ENCODE measurements at regions not wholly inside any gene's neighbourhood (a gene's known extent, or its start where the extent isn't known, plus 50 kb on each side); places are given as distances from the start of the nearest gene placed in this dataset.
"Not testable (repeated sequence)": the region's sequence is repeated elsewhere in the genome, so short reads cannot be mapped to it uniquely, and the experiment has no call there.

DNA sequence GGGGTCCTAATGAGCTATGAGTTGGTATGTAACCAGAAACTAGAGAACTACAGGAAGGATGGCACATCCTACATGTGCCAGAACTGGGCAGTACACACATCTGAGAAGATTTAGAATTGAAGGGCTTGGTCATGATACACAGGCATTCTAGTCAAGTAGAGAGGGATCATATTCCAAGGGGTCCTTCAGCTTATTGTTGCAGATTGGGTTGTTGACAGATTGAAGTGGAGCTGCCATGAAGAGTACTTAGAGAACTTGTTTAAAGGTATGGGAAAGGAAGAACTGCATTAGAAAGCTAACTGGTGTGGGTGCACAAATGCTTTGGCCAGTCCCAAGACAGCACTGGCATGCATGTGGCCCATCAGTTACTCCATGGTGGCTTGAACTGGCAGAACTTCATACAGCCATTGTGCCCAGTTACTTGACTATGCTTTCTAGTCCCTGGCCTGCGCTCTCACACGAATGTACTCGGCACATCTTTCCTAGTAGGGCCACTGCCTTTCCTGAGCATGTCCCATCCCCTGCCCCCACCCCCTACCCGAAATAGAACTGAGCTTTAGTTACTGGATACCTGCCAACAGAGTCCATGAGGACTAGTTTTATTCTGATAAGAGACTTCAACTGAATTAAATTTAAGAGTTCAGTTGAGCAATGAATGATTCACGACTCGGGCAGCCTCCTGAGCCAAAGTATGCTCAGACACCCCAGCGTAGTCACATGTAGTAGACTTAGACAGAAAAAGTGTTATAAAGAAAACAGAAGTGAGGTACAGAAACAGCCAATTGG is 64.0 kb downstream of the CCNG2 start:
- no peaks in the 10 kb centered on the region for H3K36me3 Mint-ChIP-seq (ENCODE audit: insufficient read depth)
- H3K27me3 Mint-ChIP-seq: peaks cover 27% of the 10 kb centered on the region
- H3K4me1 Mint-ChIP-seq: no peaks in the 10 kb centered on the region
- ATAC-seq (replicated peaks; ENCODE audit: extremely low read depth, poor library complexity, severe bottlenecking) (no peak), DNase-seq (ENCODE audit: low spot score in 2 of 2) (no peak)
- H3K4me3 Mint-ChIP-seq: no peak overlapping the region
- H3K27ac Mint-ChIP-seq (ENCODE audit: low read depth): no peak overlapping the region
- H3K9me3 Mint-ChIP-seq: no peaks in the 10 kb centered on the region

DNA sequence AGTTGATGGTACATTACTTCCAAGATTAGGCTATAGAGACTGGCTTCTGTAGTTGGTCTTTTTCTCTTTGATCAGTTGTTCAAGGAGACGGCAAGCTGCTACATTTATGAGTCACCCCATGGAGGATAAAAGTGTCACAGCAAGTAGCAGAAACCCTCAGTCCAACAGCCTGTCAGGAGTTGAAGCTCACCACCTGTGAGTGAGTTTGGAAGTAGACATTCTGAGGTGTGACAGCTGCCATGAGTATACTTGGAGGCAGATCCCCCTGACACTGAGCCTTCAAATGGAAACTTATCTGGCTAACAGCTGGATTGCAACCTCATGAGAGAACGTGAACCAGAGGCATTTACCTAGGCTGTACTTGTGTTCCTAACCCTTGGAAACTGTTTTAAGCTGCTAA is 68.0 kb downstream of the CCNG2 start:
- H3K27ac Mint-ChIP-seq (ENCODE audit: low read depth): no peak overlapping the region
- no peaks in the 10 kb centered on the region for H3K4me1 Mint-ChIP-seq

DNA sequence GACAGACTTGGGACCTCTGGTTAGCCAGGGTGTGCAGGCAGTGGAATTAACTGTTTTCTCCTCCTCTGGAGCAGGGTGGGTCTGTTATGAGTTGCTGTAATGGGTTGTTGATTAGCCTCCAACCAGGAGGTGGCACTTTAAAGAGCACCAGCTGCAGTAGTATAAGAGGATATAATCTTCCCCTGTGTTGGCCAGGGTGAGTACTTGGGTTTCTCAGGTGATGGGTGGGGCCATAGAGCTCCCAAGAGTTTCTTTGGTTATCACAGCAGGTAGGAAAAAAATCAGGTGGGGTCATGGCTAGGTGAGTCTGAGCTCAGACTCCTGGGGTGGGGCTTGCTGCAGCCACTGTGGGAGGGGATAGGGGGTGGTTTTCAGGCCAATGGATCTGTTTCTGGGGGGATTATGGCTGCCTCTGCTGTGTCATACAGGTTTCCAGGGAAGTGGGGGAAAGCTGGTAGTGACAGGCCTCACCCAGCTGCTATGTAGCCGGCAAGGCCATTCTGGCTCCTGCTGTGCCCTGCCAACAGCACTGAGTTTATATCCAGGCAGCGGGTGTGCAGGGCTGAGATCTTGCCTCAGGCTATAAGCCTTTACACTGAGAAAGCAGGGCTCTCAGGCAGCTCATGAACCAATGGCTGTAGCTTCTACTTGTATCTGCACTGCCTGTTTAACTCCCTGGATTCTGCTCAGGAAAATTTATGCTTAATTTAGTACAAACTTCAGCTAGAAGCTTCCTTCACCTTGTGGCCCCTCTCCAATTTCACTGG is 70.1 kb downstream of the CCNG2 start:
- H3K4me1 Mint-ChIP-seq: no peaks in the 10 kb centered on the region
- no peak overlapping the region for H3K4me3 Mint-ChIP-seq
- peaks cover 30% of the 10 kb centered on the region for H3K27me3 Mint-ChIP-seq
- no peaks in the 10 kb centered on the region for H3K36me3 Mint-ChIP-seq (ENCODE audit: insufficient read depth)
- ATAC-seq (replicated peaks; ENCODE audit: extremely low read depth, poor library complexity, severe bottlenecking) (no peak), DNase-seq (ENCODE audit: low spot score in 2 of 2) (no peak)
- peaks cover 4% of the 10 kb centered on the region for H3K9me3 Mint-ChIP-seq
- H3K27ac Mint-ChIP-seq (ENCODE audit: low read depth): no peak overlapping the region

More for the DNA sequence above, 68.0 kb downstream of the CCNG2 start:
- H3K27me3 Mint-ChIP-seq: peaks cover 30% of the 10 kb centered on the region
- H3K4me3 Mint-ChIP-seq: no peak overlapping the region
- H3K9me3 Mint-ChIP-seq: peaks cover 4% of the 10 kb centered on the region
- ATAC-seq (replicated peaks; ENCODE audit: extremely low read depth, poor library complexity, severe bottlenecking) (no peak), DNase-seq (ENCODE audit: low spot score in 2 of 2) (no peak)
- H3K36me3 Mint-ChIP-seq (ENCODE audit: insufficient read depth): no peaks in the 10 kb centered on the region

DNA sequence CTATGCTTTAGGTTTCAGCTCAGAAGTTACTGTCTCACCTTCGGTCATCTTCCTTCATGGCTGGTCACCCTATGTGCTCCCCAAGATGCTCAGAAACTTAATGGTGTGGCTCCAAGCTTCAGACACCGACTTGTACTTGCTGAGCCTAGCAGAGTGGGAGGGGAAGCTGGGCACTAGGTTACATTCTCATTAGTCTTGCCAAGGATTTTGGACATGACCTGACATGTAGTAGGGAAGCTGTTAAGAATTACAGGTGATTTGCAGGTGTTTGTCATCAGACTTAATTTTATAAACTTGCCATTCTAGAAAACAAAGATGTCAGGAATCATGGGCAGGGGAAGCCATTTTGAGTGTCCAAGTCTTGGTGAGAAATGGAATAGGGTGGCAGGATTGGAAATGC is 72.4 kb downstream of the CCNG2 start:
- DNase-seq (ENCODE audit: low spot score in 2 of 2) (no peak), ATAC-seq (replicated peaks; ENCODE audit: extremely low read depth, poor library complexity, severe bottlenecking) (no peak)
- Mint-ChIP-seq H3K27me3 (peaks cover 23% of the 10 kb centered on the region), H3K9me3 (peaks cover 4% of the 10 kb centered on the region), H3K27ac (ENCODE audit: low read depth) (no peak overlapping the region), H3K4me1 (no peaks in the 10 kb centered on the region), H3K4me3 (no peak overlapping the region), H3K36me3 (ENCODE audit: insufficient read depth) (no peaks in the 10 kb centered on the region)

DNA sequence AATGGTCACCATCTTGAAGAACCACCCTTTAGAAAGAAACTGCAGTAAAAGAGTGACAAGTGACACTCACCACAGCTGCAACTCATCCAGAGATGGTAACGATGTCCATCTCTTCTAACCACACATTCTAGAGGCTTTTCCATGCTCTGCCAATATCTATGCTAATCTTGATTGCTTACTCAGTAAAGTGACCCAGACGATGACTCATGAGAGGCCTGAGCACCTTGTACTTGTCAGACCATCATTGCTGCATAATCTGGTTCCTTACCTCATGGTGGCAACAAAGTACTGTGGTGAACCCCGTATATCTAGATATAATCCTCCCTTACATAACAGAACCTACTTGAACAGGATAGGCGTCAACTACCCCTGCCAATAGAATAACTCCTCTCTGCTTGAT is 75.6 kb downstream of the CCNG2 start:
- H3K9me3 Mint-ChIP-seq: peaks cover 4% of the 10 kb centered on the region
- H3K27ac Mint-ChIP-seq (ENCODE audit: low read depth): no peak overlapping the region
- peaks cover 34% of the 10 kb centered on the region for H3K27me3 Mint-ChIP-seq
- no peaks in the 10 kb centered on the region for H3K4me1 Mint-ChIP-seq
- H3K4me3 Mint-ChIP-seq: no peak overlapping the region
- H3K36me3 Mint-ChIP-seq (ENCODE audit: insufficient read depth): no peaks in the 10 kb centered on the region
- ATAC-seq (replicated peaks; ENCODE audit: extremely low read depth, poor library complexity, severe bottlenecking): no peak
- DNase-seq (ENCODE audit: low spot score in 2 of 2): no peak

DNA sequence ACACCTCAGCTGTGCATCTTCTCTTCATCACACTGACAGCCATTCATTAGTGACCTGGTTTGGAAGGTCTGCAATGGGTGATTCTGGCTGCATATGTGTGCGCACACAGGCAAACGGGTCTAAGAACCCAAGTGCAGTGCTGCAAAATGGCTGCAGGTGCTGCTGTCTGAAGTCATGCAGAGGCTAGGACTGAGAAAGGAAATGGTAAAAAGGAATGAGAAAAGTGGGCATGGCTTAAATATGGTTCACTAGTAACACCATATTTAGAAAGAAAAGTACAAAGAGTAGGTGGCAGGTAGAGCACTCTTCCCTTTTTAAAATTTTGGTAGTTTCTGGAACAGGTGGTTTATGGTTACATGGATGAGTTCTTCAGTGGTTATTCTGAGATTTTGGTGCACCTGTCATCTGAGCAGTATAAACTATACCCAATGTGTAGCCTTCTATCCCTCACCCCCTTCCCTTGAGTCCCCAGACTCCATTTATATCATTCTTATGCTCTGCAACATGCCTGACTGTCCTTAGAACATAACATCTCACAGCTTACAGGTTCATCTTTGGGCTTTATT is 78.4 kb downstream of the CCNG2 start:
- H3K27ac Mint-ChIP-seq (ENCODE audit: low read depth): no peak overlapping the region
- no peak overlapping the region for H3K4me3 Mint-ChIP-seq
- ATAC-seq (replicated peaks; ENCODE audit: extremely low read depth, poor library complexity, severe bottlenecking): no peak
- H3K27me3 Mint-ChIP-seq: peaks cover 44% of the 10 kb centered on the region
- H3K9me3 Mint-ChIP-seq: no peaks in the 10 kb centered on the region
- no peaks in the 10 kb centered on the region for H3K36me3 Mint-ChIP-seq (ENCODE audit: insufficient read depth)
- no peak for DNase-seq (ENCODE audit: low spot score in 2 of 2)
- H3K4me1 Mint-ChIP-seq: no peaks in the 10 kb centered on the region

DNA sequence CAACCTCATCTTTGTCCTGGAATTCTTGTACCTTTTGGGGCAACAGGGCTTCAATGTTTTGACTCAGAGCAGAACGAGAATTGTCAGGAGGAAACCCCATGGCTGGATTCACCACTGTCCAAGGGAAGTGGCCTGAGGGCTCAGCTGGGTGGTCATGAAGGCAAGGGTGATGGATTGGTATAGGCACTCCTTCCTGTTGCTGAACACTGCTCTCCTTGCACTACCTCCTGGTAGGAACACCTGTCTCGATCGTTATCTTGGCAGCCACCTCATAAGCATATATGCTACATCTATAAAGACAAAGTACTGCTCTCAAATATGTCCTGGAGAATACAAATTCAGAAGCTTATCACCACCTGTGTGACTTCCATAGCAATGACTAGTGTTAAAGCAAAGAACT is 79.8 kb downstream of the CCNG2 start:
- Mint-ChIP-seq H3K9me3 (no peaks in the 10 kb centered on the region), H3K27me3 (peaks cover 58% of the 10 kb centered on the region), H3K4me1 (no peaks in the 10 kb centered on the region), H3K27ac (ENCODE audit: low read depth) (no peak overlapping the region), H3K4me3 (no peak overlapping the region), H3K36me3 (ENCODE audit: insufficient read depth) (no peaks in the 10 kb centered on the region)
- DNase-seq (ENCODE audit: low spot score in 2 of 2) (no peak), ATAC-seq (replicated peaks; ENCODE audit: extremely low read depth, poor library complexity, severe bottlenecking) (no peak)

DNA sequence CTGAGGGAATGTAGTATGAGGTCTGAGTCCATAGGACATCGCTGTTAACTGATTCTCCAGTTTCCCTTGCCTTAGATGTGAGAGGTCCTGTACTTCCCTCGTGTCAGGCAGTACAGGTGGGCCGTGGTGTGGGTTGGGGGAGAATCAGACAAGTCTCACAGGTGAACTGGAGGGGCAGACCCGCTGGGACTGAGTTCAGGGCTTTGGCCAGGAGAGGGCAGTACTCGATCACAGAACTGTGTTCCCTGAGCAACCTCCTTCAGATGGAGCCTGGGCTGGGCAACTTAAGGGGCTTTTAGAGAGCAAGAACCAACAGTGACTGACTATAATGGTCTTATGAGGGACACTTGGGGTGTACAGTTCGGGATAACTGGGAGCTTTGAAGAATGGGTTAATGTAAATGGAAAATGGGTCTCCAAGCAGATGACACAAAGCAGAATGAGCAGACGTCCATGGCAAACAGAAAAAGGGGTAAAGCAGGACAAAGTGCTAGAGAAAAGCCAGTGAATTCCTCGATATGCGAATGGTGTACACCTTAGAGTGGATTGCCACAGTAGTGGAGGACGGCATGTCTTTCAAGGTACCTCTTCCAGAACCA is 83.6 kb downstream of the CCNG2 start:
- peaks cover 55% of the 10 kb centered on the region for H3K27me3 Mint-ChIP-seq
- H3K9me3 Mint-ChIP-seq: no peaks in the 10 kb centered on the region
- no peaks in the 10 kb centered on the region for H3K36me3 Mint-ChIP-seq (ENCODE audit: insufficient read depth)
- H3K4me1 Mint-ChIP-seq: no peaks in the 10 kb centered on the region
- no peak overlapping the region for H3K4me3 Mint-ChIP-seq
- ATAC-seq (replicated peaks; ENCODE audit: extremely low read depth, poor library complexity, severe bottlenecking): no peak
- H3K27ac Mint-ChIP-seq (ENCODE audit: low read depth): no peak overlapping the region
- peak; percentile 15 to 32 for DNase-seq (ENCODE audit: low spot score in 2 of 2)

DNA sequence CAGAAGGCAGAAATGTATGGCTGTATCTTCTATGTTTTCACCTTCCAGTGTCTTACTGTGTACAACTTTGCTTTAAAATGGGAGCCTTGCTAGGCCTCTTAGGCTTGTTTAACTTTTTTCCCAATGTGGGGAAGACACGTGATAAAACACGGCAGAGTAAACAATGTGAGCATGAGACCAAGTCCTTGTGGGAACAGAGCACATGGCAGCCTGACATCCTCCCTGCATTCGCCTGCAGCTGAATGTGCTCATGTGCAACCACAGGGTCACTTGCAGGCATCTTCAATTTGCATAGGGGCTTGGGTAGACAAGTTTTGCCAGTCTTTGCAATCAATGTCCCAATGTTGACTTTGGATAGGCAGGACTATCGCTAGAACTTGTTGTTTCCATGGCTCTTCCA is 91.8 kb downstream of the CCNG2 start:
- Mint-ChIP-seq H3K4me1 (no peaks in the 10 kb centered on the region), H3K27me3 (peaks cover 32% of the 10 kb centered on the region), H3K27ac (ENCODE audit: low read depth) (no peak overlapping the region), H3K4me3 (no peak overlapping the region), H3K36me3 (ENCODE audit: insufficient read depth) (no peaks in the 10 kb centered on the region), H3K9me3 (no peaks in the 10 kb centered on the region)
- no peak for DNase-seq (ENCODE audit: low spot score in 2 of 2)
- no peak for ATAC-seq (replicated peaks; ENCODE audit: extremely low read depth, poor library complexity, severe bottlenecking)

DNA sequence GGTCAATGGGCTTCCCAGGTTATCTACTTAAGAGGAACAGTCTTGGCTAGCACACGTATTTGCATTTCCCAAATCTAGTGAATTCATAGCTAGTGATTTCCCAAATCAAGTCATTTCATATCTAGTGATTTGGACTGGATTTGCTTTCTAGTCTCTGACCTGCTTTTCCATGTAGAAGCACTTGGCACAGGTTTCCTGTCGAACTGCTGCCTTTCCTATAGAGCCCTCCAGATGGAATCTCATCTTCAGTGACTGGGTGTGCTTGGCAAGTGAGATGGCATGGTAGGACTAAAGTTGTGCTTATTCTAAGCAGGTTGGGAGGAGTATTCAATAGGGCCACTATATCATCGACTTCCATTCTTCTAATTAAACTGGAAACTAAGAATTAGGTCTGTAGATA is 94.7 kb downstream of the CCNG2 start:
- no peak overlapping the region for H3K4me3 Mint-ChIP-seq
- DNase-seq (ENCODE audit: low spot score in 2 of 2) (no peak), ATAC-seq (replicated peaks; ENCODE audit: extremely low read depth, poor library complexity, severe bottlenecking) (no peak)
- no peaks in the 10 kb centered on the region for H3K4me1 Mint-ChIP-seq
- H3K36me3 Mint-ChIP-seq (ENCODE audit: insufficient read depth): peaks cover 2% of the 10 kb centered on the region
- H3K27me3 Mint-ChIP-seq: peaks cover 56% of the 10 kb centered on the region
- H3K27ac Mint-ChIP-seq (ENCODE audit: low read depth): no peak overlapping the region
- H3K9me3 Mint-ChIP-seq: no peaks in the 10 kb centered on the region

DNA sequence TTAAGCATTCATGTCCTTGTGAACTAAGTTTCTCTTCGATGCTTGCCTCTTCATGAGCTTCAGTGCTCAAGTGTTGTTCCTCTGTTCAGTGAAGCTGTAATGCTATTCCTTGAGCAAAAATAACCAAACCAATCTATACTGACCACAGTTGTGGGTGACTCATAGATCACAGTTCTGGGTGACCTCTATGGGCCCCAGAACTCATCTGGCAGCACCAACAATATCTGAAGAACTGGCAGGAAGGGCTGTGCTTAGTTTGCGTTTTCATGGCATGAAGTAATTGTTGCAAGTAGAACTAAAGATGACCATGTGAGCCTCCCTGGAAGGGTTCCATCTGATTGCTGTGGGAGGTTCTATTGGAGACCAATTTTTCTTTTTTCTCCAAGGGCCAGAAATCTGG is 106.2 kb downstream of the CCNG2 start:
- DNase-seq (ENCODE audit: low spot score in 2 of 2) (no peak), ATAC-seq (replicated peaks; ENCODE audit: extremely low read depth, poor library complexity, severe bottlenecking) (no peak)
- no peaks in the 10 kb centered on the region for H3K36me3 Mint-ChIP-seq (ENCODE audit: insufficient read depth)
- H3K27ac Mint-ChIP-seq (ENCODE audit: low read depth): no peak overlapping the region
- H3K4me1 Mint-ChIP-seq: no peaks in the 10 kb centered on the region
- no peak overlapping the region for H3K4me3 Mint-ChIP-seq
- peaks cover 7% of the 10 kb centered on the region for H3K9me3 Mint-ChIP-seq
- peaks cover 3% of the 10 kb centered on the region for H3K27me3 Mint-ChIP-seq

DNA sequence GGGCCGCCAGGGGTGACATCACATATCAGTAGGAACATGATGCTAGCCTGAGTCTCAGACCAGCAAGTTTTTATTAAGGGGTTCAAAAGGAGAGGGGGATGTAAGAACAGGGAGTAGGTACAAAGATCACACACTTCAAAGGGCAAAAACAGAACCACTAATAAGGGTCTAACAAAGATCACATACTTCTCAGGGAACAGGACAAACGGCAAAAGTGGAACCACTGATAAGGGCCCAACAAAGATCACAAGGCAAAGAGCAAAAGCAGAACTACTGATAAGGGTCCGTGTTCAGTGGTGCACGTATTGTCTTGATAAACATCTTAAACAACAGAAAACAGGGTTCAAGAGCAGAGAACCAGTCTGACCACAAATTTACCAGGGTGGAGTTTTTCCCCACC is 107.0 kb downstream of the CCNG2 start:
- H3K27ac Mint-ChIP-seq (ENCODE audit: low read depth); H3K36me3 Mint-ChIP-seq (ENCODE audit: insufficient read depth); ATAC-seq (replicated peaks; ENCODE audit: extremely low read depth, poor library complexity, severe bottlenecking); H3K4me1 Mint-ChIP-seq; DNase-seq (ENCODE audit: low spot score in 2 of 2); H3K4me3 Mint-ChIP-seq; H3K9me3 Mint-ChIP-seq; H3K27me3 Mint-ChIP-seq: not testable (repeated sequence)
